ENCODE measurements at regions not wholly inside any gene's neighbourhood (a gene's known extent, or its start where the extent isn't known, plus 50 kb on each side); places are given as distances from the start of the nearest gene placed in this dataset.

- no peak overlapping the region for H3K4me3 Mint-ChIP-seq
- TF ChIP-seq ZNF317 (CRISPR knock-in tag; IDR thresholded peaks at IDR 0.05; ENCODE audit: borderline replicate concordance, low read depth) (no peak), ZNF423 (CRISPR knock-in tag; IDR thresholded peaks at IDR 0.05) (no peak), SMAD3 (CRISPR knock-in tag; IDR thresholded peaks at IDR 0.05; ENCODE audit: borderline replicate concordance) (no peak), USF2 (CRISPR knock-in tag; IDR thresholded peaks at IDR 0.05) (no peak), TCF7 (CRISPR knock-in tag; IDR thresholded peaks at IDR 0.05; ENCODE audit: low read depth) (no peak), FOXK1 (CRISPR knock-in tag; IDR thresholded peaks at IDR 0.05) (no peak), NR1H2 (CRISPR knock-in tag; IDR thresholded peaks at IDR 0.05) (no peak)
- TF ChIP-seq, protein P1, sequence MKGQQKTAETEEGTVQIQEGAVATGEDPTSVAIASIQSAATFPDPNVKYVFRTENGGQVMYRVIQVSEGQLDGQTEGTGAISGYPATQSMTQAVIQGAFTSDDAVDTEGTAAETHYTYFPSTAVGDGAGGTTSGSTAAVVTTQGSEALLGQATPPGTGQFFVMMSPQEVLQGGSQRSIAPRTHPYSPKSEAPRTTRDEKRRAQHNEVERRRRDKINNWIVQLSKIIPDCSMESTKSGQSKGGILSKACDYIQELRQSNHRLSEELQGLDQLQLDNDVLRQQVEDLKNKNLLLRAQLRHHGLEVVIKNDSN (CRISPR knock-in tag; IDR thresholded peaks at IDR 0.05): no peak
- TF ChIP-seq, protein P2, sequence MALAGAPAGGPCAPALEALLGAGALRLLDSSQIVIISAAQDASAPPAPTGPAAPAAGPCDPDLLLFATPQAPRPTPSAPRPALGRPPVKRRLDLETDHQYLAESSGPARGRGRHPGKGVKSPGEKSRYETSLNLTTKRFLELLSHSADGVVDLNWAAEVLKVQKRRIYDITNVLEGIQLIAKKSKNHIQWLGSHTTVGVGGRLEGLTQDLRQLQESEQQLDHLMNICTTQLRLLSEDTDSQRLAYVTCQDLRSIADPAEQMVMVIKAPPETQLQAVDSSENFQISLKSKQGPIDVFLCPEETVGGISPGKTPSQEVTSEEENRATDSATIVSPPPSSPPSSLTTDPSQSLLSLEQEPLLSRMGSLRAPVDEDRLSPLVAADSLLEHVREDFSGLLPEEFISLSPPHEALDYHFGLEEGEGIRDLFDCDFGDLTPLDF (CRISPR knock-in tag; IDR thresholded peaks at IDR 0.05): no peak
- no peak overlapping the region for H3K27ac Mint-ChIP-seq
- ChIA-PET CTCF (interaction anchor here (2.2 kb wide), 1 partner anchor 128 kb away, joined by 10 read pairs; no protein-coding TSS in a partner anchor), POLR2A (no interaction called here)
- DNase-seq (ENCODE audit: low spot score): no peak
- H3K36me3 Mint-ChIP-seq: no peaks in the 10 kb centered on the region
- H3K9me3 Mint-ChIP-seq: no peaks in the 10 kb centered on the region
- H3K4me1 Mint-ChIP-seq: peaks cover 41% of the 10 kb centered on the region
- ATAC-seq: no peak
- H3K27me3 Mint-ChIP-seq (ENCODE audit: low read depth): no peaks in the 10 kb centered on the region
Measured at GRCh38 chr19:28505933-28506332, 707.0 kb downstream of the UQCRFS1 start.

DNA sequence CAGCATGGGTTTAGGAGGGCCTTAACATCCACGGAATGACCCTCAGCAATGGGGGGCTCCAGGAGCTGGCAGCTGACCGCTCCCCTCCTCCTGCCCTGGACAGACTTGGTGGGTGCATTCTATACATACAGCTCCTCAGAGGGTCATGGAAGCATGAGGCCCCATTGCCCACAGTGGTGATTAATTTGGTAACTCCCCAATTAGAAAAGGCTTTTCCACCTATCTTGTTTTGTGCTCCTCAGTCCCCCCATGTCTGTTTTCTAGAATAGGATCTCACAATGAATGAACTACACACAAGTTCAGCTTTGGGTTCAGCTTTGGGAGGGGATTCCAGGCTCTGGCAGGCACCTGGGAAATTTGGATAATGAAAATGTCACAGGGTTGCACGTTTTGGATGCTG, 707.8 kb downstream of the UQCRFS1 start:
- POLR2A ChIA-PET: no interaction called here
- CTCF ChIA-PET: interaction anchor here (1.4 to 2.2 kb wide), 2 partner anchors 16 to 128 kb away, joined by 4 to 10 read pairs; no protein-coding TSS in a partner anchor
- H3K4me1 Mint-ChIP-seq: peaks cover 44% of the 10 kb centered on the region
- no peaks in the 10 kb centered on the region for H3K27me3 Mint-ChIP-seq (ENCODE audit: low read depth)
- ATAC-seq (no peak), DNase-seq (ENCODE audit: low spot score) (no peak)
- no peaks in the 10 kb centered on the region for H3K9me3 Mint-ChIP-seq
- H3K27ac Mint-ChIP-seq: no peak overlapping the region
- no peaks in the 10 kb centered on the region for H3K36me3 Mint-ChIP-seq
- no peak overlapping the region for H3K4me3 Mint-ChIP-seq
- TF ChIP-seq, protein P3, sequence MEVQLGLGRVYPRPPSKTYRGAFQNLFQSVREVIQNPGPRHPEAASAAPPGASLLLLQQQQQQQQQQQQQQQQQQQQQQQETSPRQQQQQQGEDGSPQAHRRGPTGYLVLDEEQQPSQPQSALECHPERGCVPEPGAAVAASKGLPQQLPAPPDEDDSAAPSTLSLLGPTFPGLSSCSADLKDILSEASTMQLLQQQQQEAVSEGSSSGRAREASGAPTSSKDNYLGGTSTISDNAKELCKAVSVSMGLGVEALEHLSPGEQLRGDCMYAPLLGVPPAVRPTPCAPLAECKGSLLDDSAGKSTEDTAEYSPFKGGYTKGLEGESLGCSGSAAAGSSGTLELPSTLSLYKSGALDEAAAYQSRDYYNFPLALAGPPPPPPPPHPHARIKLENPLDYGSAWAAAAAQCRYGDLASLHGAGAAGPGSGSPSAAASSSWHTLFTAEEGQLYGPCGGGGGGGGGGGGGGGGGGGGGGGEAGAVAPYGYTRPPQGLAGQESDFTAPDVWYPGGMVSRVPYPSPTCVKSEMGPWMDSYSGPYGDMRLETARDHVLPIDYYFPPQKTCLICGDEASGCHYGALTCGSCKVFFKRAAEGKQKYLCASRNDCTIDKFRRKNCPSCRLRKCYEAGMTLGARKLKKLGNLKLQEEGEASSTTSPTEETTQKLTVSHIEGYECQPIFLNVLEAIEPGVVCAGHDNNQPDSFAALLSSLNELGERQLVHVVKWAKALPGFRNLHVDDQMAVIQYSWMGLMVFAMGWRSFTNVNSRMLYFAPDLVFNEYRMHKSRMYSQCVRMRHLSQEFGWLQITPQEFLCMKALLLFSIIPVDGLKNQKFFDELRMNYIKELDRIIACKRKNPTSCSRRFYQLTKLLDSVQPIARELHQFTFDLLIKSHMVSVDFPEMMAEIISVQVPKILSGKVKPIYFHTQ (CRISPR knock-in tag; IDR thresholded peaks at IDR 0.05): no peak
- TF ChIP-seq GTF2I (CRISPR knock-in tag; conservative IDR thresholded peaks at IDR 0.05) (no peak), ZNF416 (CRISPR knock-in tag; IDR thresholded peaks at IDR 0.05) (no peak), KAT7 (CRISPR knock-in tag; IDR thresholded peaks at IDR 0.05; ENCODE audit: borderline replicate concordance) (no peak), FOXP1 (CRISPR knock-in tag; IDR thresholded peaks at IDR 0.05; ENCODE audit: borderline replicate concordance) (no peak), SMAD4 (CRISPR knock-in tag; IDR thresholded peaks at IDR 0.05) (no peak), SOX15 (CRISPR knock-in tag; IDR thresholded peaks at IDR 0.05) (no peak), RELA (CRISPR knock-in tag; IDR thresholded peaks at IDR 0.05; ENCODE audit: borderline replicate concordance) (no peak), FOXP4 (CRISPR knock-in tag; IDR thresholded peaks at IDR 0.05) (no peak), PRRX2 (CRISPR knock-in tag; IDR thresholded peaks at IDR 0.05) (no peak), RORB (CRISPR knock-in tag; IDR thresholded peaks at IDR 0.05) (no peak), TEAD1 (CRISPR knock-in tag; IDR thresholded peaks at IDR 0.05) (no peak), ZNF396 (CRISPR knock-in tag; IDR thresholded peaks at IDR 0.05; ENCODE audit: borderline replicate concordance) (no peak), ZNF423 (CRISPR knock-in tag; IDR thresholded peaks at IDR 0.05) (no peak)
- TF ChIP-seq, protein P4, sequence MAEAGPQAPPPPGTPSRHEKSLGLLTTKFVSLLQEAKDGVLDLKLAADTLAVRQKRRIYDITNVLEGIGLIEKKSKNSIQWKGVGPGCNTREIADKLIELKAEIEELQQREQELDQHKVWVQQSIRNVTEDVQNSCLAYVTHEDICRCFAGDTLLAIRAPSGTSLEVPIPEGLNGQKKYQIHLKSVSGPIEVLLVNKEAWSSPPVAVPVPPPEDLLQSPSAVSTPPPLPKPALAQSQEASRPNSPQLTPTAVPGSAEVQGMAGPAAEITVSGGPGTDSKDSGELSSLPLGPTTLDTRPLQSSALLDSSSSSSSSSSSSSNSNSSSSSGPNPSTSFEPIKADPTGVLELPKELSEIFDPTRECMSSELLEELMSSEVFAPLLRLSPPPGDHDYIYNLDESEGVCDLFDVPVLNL (CRISPR knock-in tag; IDR thresholded peaks at IDR 0.05; ENCODE audit: borderline replicate concordance, low read depth): no peak
- TF ChIP-seq, protein P5, sequence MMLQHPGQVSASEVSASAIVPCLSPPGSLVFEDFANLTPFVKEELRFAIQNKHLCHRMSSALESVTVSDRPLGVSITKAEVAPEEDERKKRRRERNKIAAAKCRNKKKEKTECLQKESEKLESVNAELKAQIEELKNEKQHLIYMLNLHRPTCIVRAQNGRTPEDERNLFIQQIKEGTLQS (CRISPR knock-in tag; conservative IDR thresholded peaks at IDR 0.05): no peak
- TF ChIP-seq, protein P6, sequence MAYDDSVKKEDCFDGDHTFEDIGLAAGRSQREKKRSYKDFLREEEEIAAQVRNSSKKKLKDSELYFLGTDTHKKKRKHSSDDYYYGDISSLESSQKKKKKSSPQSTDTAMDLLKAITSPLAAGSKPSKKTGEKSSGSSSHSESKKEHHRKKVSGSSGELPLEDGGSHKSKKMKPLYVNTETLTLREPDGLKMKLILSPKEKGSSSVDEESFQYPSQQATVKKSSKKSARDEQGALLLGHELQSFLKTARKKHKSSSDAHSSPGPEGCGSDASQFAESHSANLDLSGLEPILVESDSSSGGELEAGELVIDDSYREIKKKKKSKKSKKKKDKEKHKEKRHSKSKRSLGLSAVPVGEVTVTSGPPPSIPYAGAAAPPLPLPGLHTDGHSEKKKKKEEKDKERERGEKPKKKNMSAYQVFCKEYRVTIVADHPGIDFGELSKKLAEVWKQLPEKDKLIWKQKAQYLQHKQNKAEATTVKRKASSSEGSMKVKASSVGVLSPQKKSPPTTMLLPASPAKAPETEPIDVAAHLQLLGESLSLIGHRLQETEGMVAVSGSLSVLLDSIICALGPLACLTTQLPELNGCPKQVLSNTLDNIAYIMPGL (CRISPR knock-in tag; IDR thresholded peaks at IDR 0.05): no peak

All from WTC11 (cell line).